ENCODE measurements at regions not wholly inside any gene's neighbourhood (a gene's known extent, or its start where the extent isn't known, plus 50 kb on each side); places are given as distances from the start of the nearest gene placed in this dataset.

GRCh38 chr5:159788835-159789331 lies 127.4 kb upstream of the ADRA1B start:
- TF ChIP-seq CTCF (IDR thresholded peaks at IDR 0.05; ENCODE audit: poor library complexity, severe bottlenecking) = no peak
- Histone ChIP-seq H3K27ac (ENCODE audit: poor library complexity, severe bottlenecking) (no peak overlapping the region), H3K36me3 (ENCODE audit: low read depth) (no peaks in the 10 kb centered on the region), H3K4me1 (ENCODE audit: insufficient read depth, poor library complexity, severe bottlenecking) (no peaks in the 10 kb centered on the region), H3K27me3 (ENCODE audit: insufficient read depth, poor library complexity, severe bottlenecking) (no peaks in the 10 kb centered on the region), H3K9me3 (ENCODE audit: severe bottlenecking) (no peaks in the 10 kb centered on the region), H3K4me3 (ENCODE audit: severe bottlenecking) (no peak overlapping the region)
- DNase-seq (ENCODE audit: low spot score) = no peak
- ATAC-seq (ENCODE audit: low read depth) = no peak

- no peaks in the 10 kb centered on the region for H3K36me3 ChIP-seq (ENCODE audit: low read depth)
- TF ChIP-seq CTCF (IDR thresholded peaks at IDR 0.05; ENCODE audit: poor library complexity, severe bottlenecking) = no peak
- ATAC-seq (ENCODE audit: low read depth) (no peak), DNase-seq (ENCODE audit: low spot score) (no peak)
- H3K4me1 ChIP-seq (ENCODE audit: insufficient read depth, poor library complexity, severe bottlenecking) = no peaks in the 10 kb centered on the region
- H3K27me3 ChIP-seq (ENCODE audit: insufficient read depth, poor library complexity, severe bottlenecking) = no peaks in the 10 kb centered on the region
- H3K27ac ChIP-seq (ENCODE audit: poor library complexity, severe bottlenecking) = no peak overlapping the region
- no peaks in the 10 kb centered on the region for H3K9me3 ChIP-seq (ENCODE audit: severe bottlenecking)
- no peak overlapping the region for H3K4me3 ChIP-seq (ENCODE audit: severe bottlenecking)
These were observed 124.1 kb upstream of the ADRA1B start for GRCh38 chr5:159792180-159792579.

- H3K4me3 ChIP-seq (ENCODE audit: severe bottlenecking) = no peak overlapping the region
- TF ChIP-seq CTCF (IDR thresholded peaks at IDR 0.05; ENCODE audit: poor library complexity, severe bottlenecking) = no peak
- no peak overlapping the region for H3K27ac ChIP-seq (ENCODE audit: poor library complexity, severe bottlenecking)
- H3K9me3 ChIP-seq (ENCODE audit: severe bottlenecking) = no peaks in the 10 kb centered on the region
- no peaks in the 10 kb centered on the region for H3K4me1 ChIP-seq (ENCODE audit: insufficient read depth, poor library complexity, severe bottlenecking)
- H3K27me3 ChIP-seq (ENCODE audit: insufficient read depth, poor library complexity, severe bottlenecking) = no peaks in the 10 kb centered on the region
- no peak for DNase-seq (ENCODE audit: low spot score)
- no peaks in the 10 kb centered on the region for H3K36me3 ChIP-seq (ENCODE audit: low read depth)
- no peak for ATAC-seq (ENCODE audit: low read depth)
These were observed 118.9 kb upstream of the ADRA1B start for GRCh38 chr5:159797261-159797970.

GRCh38 chr5:159799701-159800100 lies 116.6 kb upstream of the ADRA1B start:
- TF ChIP-seq CTCF (IDR thresholded peaks at IDR 0.05; ENCODE audit: poor library complexity, severe bottlenecking) = no peak
- H3K36me3 ChIP-seq (ENCODE audit: low read depth) = no peaks in the 10 kb centered on the region
- DNase-seq (ENCODE audit: low spot score) = no peak
- ATAC-seq (ENCODE audit: low read depth) = no peak
- no peaks in the 10 kb centered on the region for H3K27me3 ChIP-seq (ENCODE audit: insufficient read depth, poor library complexity, severe bottlenecking)
- no peak overlapping the region for H3K27ac ChIP-seq (ENCODE audit: poor library complexity, severe bottlenecking)
- no peak overlapping the region for H3K4me3 ChIP-seq (ENCODE audit: severe bottlenecking)
- H3K4me1 ChIP-seq (ENCODE audit: insufficient read depth, poor library complexity, severe bottlenecking) = no peaks in the 10 kb centered on the region
- no peaks in the 10 kb centered on the region for H3K9me3 ChIP-seq (ENCODE audit: severe bottlenecking)

GRCh38 chr5:159800131-159800840 lies 116.0 kb upstream of the ADRA1B start:
- no peaks in the 10 kb centered on the region for H3K27me3 ChIP-seq (ENCODE audit: insufficient read depth, poor library complexity, severe bottlenecking)
- no peak for TF ChIP-seq CTCF (IDR thresholded peaks at IDR 0.05; ENCODE audit: poor library complexity, severe bottlenecking)
- DNase-seq (ENCODE audit: low spot score) = no peak
- H3K9me3 ChIP-seq (ENCODE audit: severe bottlenecking) = no peaks in the 10 kb centered on the region
- no peaks in the 10 kb centered on the region for H3K4me1 ChIP-seq (ENCODE audit: insufficient read depth, poor library complexity, severe bottlenecking)
- no peak overlapping the region for H3K4me3 ChIP-seq (ENCODE audit: severe bottlenecking)
- H3K27ac ChIP-seq (ENCODE audit: poor library complexity, severe bottlenecking) = no peak overlapping the region
- no peak for ATAC-seq (ENCODE audit: low read depth)
- no peaks in the 10 kb centered on the region for H3K36me3 ChIP-seq (ENCODE audit: low read depth)
